ENCODE measurements at regions not wholly inside any gene's neighbourhood (a gene's known extent, or its start where the extent isn't known, plus 50 kb on each side); places are given as distances from the start of the nearest gene placed in this dataset.

GRCh38 chr7:41624818-41625217 is 78.1 kb downstream of the INHBA start:
- no peak for TF ChIP-seq CTCF (IDR thresholded peaks at IDR 0.05)
- no peak for ATAC-seq (ENCODE audit: insufficient number of reproducible peaks, low FRiP score, low read depth)
- H3K4me3 ChIP-seq, result no peak overlapping the region
- DNase-seq (ENCODE audit: low spot score), result no peak
- no peak overlapping the region for H3K27ac ChIP-seq
- no peaks in the 10 kb centered on the region for H3K27me3 ChIP-seq (replicated peaks; ENCODE audit: insufficient read depth)
- no peaks in the 10 kb centered on the region for H3K36me3 ChIP-seq
- no peaks in the 10 kb centered on the region for H3K9me3 ChIP-seq
- H3K4me1 ChIP-seq (ENCODE audit: control insufficient read depth in 1 of 2, low read depth in 2 of 2), result no peaks in the 10 kb centered on the region

GRCh38 chr7:41621953-41622831 is 80.7 kb downstream of the INHBA start:
- DNase-seq (ENCODE audit: low spot score) (no peak), ATAC-seq (ENCODE audit: insufficient number of reproducible peaks, low FRiP score, low read depth) (no peak)
- no peak for TF ChIP-seq CTCF (IDR thresholded peaks at IDR 0.05)
- H3K36me3 ChIP-seq, result no peaks in the 10 kb centered on the region
- H3K4me3 ChIP-seq, result no peak overlapping the region
- H3K9me3 ChIP-seq, result no peaks in the 10 kb centered on the region
- H3K4me1 ChIP-seq (ENCODE audit: control insufficient read depth in 1 of 2, low read depth in 2 of 2), result no peaks in the 10 kb centered on the region
- no peaks in the 10 kb centered on the region for H3K27me3 ChIP-seq (replicated peaks; ENCODE audit: insufficient read depth)
- H3K27ac ChIP-seq, result no peak overlapping the region

- Histone ChIP-seq H3K4me1 (ENCODE audit: control insufficient read depth in 1 of 2, low read depth in 2 of 2) (no peaks in the 10 kb centered on the region), H3K27me3 (replicated peaks; ENCODE audit: insufficient read depth) (no peaks in the 10 kb centered on the region), H3K27ac (no peak overlapping the region), H3K4me3 (no peak overlapping the region), H3K9me3 (no peaks in the 10 kb centered on the region), H3K36me3 (no peaks in the 10 kb centered on the region)
- DNase-seq (ENCODE audit: low spot score), result no peak
- ATAC-seq (ENCODE audit: insufficient number of reproducible peaks, low FRiP score, low read depth), result no peak
- TF ChIP-seq CTCF (IDR thresholded peaks at IDR 0.05), result no peak
These were observed 84.9 kb downstream of the INHBA start for GRCh38 chr7:41617987-41618386.

- Histone ChIP-seq H3K27me3 (replicated peaks; ENCODE audit: insufficient read depth) (no peaks in the 10 kb centered on the region), H3K36me3 (no peaks in the 10 kb centered on the region), H3K27ac (no peak overlapping the region), H3K4me1 (ENCODE audit: control insufficient read depth in 1 of 2, low read depth in 2 of 2) (no peaks in the 10 kb centered on the region), H3K4me3 (no peak overlapping the region), H3K9me3 (no peaks in the 10 kb centered on the region)
- ATAC-seq (ENCODE audit: insufficient number of reproducible peaks, low FRiP score, low read depth) (no peak), DNase-seq (ENCODE audit: low spot score) (no peak)
- no peak for TF ChIP-seq CTCF (IDR thresholded peaks at IDR 0.05)
These were observed 90.1 kb downstream of the INHBA start for GRCh38 chr7:41612798-41613197.

GRCh38 chr7:41612386-41612785 is 90.5 kb downstream of the INHBA start:
- Histone ChIP-seq H3K4me1 (ENCODE audit: control insufficient read depth in 1 of 2, low read depth in 2 of 2) (no peaks in the 10 kb centered on the region), H3K27ac (no peak overlapping the region), H3K27me3 (replicated peaks; ENCODE audit: insufficient read depth) (no peaks in the 10 kb centered on the region), H3K4me3 (no peak overlapping the region), H3K36me3 (no peaks in the 10 kb centered on the region), H3K9me3 (no peaks in the 10 kb centered on the region)
- DNase-seq (ENCODE audit: low spot score) (no peak), ATAC-seq (ENCODE audit: insufficient number of reproducible peaks, low FRiP score, low read depth) (no peak)
- TF ChIP-seq CTCF (IDR thresholded peaks at IDR 0.05), result no peak
